Femur (tissue), 1 donor: ENCODE measurements at regions not wholly inside any gene's neighbourhood (a gene's known extent, or its start where the extent isn't known, plus 50 kb on each side); places are given as distances from the start of the nearest gene placed in this dataset.
"Not testable (repeated sequence)": the region's sequence is repeated elsewhere in the genome, so short reads cannot be mapped to it uniquely, and the experiment has no call there.

Source experiments
- DNase-seq: peaks from one replicate; pipeline ENCODE4 v3.0.0-alpha.2; 2017

DNA sequence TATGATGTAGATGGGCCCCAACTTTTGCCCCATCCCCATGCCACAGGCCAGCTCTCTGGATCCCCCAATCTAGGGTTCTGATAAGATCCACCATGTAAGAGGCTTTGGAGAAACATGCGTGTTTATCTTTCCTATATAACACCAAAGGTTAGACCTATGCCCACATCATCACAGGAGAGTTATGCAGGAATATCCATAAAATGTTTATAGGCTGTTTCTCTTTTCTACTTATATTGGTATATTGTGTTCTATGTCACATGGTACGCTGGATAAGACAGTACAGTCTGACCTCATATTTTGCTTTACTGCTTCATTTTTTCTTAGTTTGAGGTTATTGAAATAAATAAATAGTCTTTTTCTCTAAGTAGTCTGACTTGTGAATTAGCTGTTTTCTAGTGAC is 1013.9 kb upstream of the GYPC start:
- DNase-seq: no peak

DNA sequence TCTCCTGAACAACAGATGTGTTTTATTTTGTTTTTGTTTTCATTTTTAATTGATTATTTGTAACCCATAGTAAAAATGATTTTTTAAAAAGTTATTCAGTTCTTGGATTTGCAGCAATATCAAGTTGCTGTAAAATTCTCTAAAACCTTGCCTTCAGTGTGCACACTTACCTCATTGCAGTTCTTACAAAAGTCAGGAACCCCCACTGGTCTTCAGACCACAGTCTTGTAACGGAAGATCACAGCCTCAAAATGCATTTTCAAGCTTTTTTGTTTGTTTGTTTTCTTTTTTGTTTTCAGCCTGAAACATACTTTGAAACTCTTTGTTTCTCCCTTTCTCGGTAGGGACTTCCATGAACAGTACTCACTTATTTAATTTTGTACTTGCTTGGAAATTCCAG is 1012.8 kb upstream of the GYPC start:
- DNase-seq: no peak

GRCh38 chr2:125643585-125643984 is 1012.4 kb upstream of the GYPC start:
- DNase-seq: no peak

DNA sequence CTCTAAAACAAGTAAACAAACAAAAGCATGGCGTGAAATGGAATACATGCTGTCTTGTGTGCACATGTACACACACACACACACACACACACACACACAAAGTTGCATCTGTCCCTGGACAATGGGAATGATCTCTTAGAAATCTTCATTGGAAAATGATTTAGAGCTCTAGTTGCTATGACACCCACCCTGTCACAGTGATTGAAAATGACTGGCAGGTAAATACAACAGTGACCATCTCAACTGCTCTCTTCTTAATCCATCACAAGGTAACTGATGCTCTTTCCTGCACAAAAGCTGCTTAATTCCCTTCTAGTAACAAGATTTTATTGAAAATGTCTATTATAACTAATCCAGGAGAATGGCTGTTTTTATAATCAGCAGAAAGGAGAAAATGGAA is 1011.7 kb upstream of the GYPC start:
- no peak for DNase-seq

DNA sequence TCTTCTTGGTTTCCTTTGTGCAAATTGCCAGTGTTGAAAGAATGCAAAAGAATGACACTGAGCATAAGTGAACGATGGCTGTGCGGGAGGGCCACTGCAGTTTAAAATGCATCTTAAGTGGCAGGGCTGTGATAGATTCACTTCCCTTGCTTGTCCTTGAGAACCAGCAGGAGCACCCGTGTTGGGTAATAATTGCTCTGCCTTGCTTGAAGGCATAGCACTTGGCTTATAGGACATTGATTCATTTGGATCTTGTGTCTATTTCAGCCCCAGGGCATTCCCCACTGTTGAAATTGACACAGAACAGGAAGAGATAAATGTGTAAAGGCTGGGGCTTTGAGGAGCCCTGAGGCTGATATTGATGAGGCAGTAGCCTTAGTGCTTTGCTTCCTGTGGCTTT is 1003.7 kb upstream of the GYPC start:
- no peak for DNase-seq

- no peak for DNase-seq
These were observed 1001.7 kb upstream of the GYPC start for GRCh38 chr2:125654226-125654625.

DNA sequence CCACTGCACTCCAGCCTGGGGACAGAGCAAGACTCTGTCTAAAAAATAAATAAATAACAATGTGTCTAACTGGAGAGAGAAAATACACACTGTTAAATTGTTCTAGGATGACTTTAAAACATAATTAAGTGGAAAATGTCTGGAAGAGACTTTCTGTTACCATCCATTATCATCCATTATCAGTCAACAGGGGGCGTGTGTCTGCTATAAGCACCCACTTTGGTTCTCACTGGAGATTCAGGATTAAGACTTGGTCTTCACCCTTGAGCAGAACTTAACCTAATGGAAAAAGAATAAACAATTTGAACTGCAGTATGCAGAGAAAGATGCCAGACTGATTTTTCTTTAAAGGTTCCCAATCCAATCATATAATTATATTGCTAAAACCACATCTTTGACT is 999.8 kb upstream of the GYPC start:
- DNase-seq: no peak

GRCh38 chr2:125658583-125658982 is 997.4 kb upstream of the GYPC start:
- no peak for DNase-seq

- DNase-seq: not testable (repeated sequence)
These were observed 995.6 kb upstream of the GYPC start for GRCh38 chr2:125660369-125660768.

GRCh38 chr2:125667630-125668029 is 988.3 kb upstream of the GYPC start:
- DNase-seq: no peak

DNA sequence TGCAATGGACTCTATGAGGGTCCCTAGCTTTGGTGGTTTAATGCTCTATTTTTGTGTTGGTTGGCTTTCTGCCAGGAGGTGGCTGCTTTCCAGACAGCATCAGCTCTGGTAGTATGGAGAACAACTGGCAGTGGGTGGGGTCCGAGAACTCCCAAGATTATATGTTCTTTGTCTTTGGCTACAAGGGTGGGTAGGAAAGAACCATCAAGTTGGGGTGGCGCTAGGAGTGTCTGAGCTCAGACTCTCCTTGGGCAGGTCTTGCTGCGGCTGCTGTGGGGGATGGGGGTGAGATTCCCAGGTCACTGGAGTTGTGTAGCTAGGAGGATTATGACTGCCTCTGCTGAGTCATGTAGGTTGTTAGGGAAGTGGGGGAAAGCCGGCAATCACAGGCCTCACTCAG is 976.1 kb upstream of the GYPC start:
- no peak for DNase-seq

- no peak for DNase-seq
These were observed 975.1 kb upstream of the GYPC start for GRCh38 chr2:125680809-125681208.

- no peak for DNase-seq
These were observed 974.4 kb upstream of the GYPC start for GRCh38 chr2:125681576-125681975.

DNA sequence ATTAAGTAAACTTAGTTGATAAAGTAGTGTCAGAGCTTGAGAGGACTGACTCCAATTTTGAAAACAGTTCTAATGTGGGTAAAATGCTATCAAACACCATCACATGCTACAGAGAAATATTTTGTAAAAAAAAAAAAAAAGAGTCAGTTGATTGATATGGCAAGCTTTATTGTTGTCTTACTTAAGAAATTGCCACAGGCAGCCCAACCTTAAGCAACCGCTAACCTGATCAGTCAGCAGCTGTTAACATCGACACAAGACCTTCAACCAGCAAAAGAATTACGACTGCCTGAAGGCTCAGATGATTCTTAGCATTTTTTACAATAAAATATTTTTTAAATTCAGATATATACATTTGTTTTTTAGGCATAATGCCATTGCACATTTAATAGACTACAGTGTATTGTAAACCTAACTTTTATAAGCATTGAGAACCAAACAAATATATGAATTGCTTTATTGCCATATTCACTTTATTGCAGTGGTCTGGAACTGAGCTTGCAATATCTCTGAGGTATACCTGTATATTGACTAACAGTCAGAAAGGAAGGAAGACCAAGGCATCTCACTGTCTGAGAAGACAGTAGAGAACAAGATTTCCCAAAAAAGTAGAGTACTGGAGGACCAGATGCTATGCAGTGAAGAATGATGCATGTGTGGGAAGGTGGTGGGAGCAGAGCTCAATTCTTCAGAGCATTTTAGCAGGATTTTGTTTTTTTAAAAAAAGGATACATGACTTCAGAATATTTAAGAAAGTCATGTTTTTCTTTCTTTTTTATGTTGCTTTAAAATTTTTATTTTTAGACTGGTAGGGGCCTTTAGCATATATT is 973.8 kb upstream of the GYPC start:
- no peak for DNase-seq

GRCh38 chr2:125684256-125684655 is 971.7 kb upstream of the GYPC start:
- DNase-seq: no peak

- no peak for DNase-seq
These were observed 971.0 kb upstream of the GYPC start for GRCh38 chr2:125684932-125685331.

DNA sequence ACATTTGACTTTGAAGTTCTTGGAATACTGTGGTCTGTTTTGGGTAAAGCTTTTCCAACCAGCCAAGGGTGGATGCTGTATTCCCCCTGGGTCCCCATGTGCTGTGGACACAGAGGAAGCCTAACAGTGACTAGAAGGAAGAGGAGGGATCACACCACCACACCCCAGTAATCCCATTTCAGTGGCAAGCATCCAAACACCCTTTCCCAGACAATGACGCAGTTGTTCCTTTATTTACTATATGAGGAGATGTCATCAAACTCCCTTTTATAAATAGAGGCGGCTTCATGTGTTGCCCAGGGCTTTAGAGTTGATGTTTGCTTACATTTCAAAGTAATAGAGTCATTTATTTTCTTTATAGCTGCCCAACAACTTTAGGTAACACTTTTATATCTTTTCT is 959.4 kb upstream of the GYPC start:
- peak; percentile 19 for DNase-seq

GRCh38 chr2:125698280-125698679 is 957.7 kb upstream of the GYPC start:
- no peak for DNase-seq

GRCh38 chr2:125701070-125701469 is 954.9 kb upstream of the GYPC start:
- DNase-seq: no peak

- no peak for DNase-seq
These were observed 948.3 kb upstream of the GYPC start for GRCh38 chr2:125707611-125708010.

DNA sequence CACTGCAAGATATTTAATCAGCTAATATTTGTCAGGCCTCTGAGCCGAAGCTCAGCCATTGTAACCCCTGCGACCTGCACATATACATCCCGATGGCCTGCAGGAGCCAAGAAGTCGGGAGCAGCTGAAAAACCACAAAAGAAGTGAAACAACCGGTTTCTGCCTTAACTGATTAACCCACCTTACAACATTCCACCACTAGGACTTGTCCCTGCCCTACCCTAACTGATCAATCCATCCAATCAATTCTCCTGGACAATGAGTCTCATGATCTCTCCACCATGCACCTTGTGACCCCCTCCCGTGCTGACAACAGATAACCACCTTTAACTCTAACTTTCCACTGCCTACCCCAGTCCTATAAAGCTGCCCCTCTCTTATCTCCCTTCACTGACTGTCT is 945.4 kb upstream of the GYPC start:
- DNase-seq: no peak

DNA sequence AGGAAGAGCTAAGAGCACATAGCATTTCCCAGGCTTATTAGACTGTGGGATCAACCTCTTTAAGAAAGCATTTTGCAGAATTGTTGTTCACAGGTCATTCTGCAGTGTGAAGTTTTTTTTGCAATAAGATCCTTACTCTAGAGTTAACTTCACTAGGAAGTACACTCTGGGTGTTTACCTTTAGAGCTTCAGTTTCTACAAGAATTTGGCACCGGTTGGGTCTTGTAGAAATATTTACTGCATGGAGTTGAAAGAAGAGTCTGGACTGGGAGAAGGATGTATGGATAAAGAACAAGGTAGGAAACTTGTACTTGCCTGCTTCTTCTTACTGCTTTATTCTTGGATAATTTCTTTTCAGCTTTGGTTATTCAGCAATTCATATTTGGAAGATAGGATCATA is 944.9 kb upstream of the GYPC start:
- no peak for DNase-seq

GRCh38 chr2:125713533-125713932 is 942.4 kb upstream of the GYPC start:
- no peak for DNase-seq

DNA sequence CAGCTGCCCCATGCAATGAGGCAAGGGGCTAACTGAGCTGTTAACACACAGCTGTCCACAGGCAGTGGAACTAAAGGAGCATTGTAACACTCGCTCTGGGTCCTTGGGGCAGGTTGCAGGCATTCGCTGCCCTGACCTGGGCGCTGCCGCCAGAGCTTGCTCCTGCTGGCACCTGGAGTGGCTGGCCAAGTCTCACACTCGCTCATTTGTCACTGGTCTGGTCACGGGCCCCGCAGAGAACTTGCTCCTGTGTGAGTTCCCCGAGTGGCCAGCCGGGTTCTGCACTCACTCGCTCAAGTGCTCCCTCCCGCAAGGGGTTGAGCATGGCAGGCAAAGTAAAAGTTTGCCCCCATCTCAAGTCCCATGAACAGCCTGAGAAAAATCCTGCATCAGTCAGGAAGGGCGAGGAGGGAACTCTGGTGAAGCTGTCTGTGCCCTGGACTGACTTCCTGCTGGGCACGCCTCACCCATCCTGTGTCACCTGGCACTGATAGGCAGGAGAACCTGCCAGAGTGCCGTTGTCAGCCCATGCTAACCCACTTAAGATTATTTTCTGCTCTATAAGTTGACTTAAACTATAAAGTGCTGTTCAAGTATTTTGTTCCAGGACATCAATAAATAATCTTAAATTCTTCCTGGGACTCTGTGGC is 934.8 kb upstream of the GYPC start:
- no peak for DNase-seq

- DNase-seq: no peak
These were observed 925.0 kb upstream of the GYPC start for GRCh38 chr2:125730921-125731320.
